Cerebellar cortex (tissue), 1 donor: ENCODE measurements at regions not wholly inside any gene's neighbourhood (a gene's known extent, or its start where the extent isn't known, plus 50 kb on each side); places are given as distances from the start of the nearest gene placed in this dataset.

Experiments
- DNase-seq: peaks from one replicate; pipeline ENCODE4 v3.0.0-alpha.2; 2015; ENCODE audit warnings: low spot score

DNA sequence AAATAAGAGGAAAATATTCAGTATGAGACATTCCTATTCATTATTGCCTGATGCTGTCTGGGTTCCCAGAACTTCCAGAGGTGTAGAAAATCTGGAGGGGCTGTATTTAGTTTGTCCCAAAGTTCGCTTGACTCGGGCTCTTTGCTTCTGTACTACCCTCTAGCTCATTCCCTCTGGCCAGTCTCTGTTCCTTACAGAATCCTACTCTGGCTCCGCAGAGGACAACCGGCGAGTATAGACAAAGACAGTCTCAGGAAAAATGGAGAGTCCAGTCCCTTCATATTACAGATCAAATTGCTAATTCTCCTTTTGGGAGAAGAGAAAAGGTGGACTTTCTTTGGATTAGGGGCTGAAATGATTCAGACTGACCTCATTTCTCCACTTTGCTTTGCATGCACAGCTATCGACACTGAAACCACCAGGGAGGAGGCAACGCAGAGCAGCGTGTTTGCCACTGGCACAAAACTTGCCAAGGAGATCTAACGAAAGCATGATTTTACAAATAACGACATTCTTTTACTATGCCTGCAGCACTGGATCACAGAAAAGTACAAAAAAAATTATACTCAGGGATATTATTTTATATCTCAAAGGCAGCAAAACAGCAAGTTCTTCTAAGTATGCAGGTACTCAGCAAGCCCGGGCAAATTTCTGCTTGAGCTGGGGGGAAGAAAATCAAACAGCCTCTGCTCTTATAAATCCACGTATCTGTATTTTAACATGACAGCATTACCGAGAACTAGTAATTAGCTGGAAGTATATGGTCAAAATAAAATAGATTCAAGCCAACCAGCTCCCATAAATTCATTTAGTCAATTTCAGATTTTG lies 279.7 kb downstream of the NPR3 start:
- DNase-seq, result no peak

DNA sequence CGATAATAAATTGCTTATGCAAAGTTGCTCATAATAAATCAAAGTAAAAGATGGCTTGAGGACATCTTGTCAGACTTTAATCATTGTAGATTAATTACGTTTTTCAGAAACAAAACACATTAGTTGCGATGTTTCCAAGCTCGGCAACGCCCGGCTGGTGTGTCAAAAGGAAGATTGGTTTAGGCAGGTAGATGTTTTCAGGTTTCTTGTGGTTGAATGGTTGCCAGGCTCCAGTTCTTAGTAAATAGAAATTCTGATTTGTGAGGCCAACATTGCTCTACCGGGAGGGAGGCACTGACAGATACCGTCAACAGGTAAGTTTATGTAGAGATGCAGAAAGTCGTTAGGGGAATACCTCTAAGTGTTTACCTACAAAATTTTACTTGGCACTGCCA lies 280.3 kb downstream of the NPR3 start:
- no peak for DNase-seq

- DNase-seq, result no peak
These were observed 285.2 kb downstream of the NPR3 start for GRCh38 chr5:32996336-32996735.

- DNase-seq, result no peak
These were observed 297.8 kb downstream of the NPR3 start for GRCh38 chr5:33008751-33009418.

DNA sequence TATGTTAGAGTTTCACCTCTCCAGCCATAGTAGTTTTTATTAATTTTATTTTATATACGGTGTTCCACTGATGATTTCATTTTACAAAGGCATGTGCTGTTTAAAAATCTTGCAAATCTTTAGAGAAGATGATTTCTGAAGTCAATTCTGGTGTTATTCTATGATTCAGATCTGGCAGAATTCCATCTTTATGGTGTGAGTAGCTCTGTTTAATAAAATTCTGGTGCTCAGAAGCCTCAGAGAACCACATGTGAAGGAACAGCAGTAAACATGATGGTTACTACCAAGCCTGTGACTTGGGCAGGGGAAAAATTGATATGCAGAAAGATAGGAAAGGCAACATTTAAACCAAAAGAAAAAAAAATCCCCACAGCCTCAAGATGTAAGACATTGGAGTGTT lies 299.7 kb downstream of the NPR3 start:
- DNase-seq, result no peak

DNA sequence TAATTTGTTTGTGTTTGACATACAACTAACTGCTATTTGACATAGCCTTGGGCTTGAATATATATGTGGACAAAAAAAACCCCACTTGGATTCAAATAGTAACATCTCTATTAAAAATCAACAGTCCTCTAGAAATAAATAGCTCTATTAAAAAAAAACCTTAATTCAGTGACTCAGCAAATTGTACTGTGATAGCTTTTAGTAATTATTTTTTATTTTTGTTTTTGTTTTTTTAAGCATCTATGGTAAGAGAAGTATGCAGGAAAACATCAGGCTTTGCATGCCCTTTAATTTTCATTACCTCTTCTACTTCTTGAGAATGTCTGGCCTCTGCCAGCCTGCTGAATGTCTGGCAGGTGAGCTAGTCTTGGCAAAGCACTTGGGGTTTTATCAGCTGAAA lies 300.7 kb downstream of the NPR3 start:
- DNase-seq, result no peak

GRCh38 chr5:33023649-33024048 lies 312.5 kb downstream of the NPR3 start:
- DNase-seq, result no peak

DNA sequence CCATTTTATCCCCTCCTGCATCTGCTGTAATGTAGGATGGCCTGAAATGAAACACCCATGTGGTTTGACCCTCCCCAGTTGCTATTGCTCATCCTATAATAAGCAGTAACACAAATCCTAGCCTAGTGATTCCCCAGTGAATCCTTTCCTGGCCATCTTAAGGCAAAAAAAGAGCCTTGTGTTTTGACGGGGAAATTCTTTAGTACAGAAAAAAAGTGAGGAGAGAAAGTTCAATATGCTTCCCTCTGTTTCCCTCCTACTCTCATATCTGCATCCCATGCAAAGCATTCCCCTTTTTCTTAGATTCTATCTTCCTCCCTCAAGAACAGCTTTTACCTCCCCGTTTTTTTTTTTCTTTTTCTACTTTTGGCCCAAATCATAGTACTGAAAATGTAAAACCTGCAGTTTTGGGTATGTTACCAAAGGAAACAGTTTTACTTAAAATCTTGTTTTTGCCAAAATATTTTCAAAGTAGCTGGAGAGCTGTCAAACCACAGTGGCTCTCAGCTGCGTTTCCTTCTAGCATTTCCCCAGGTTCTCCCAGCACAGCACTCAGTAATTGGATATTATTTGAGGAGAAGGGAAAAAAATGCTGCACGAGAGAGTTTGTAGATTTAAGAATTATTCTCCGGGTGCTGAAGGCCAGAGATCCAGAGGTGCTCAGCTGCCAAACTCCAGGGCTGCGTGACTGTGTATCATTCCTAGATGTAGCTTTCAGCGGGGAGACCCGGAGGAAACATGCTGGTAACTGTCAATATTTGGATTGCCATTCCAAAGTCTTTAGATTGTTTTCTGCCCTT lies 321.4 kb downstream of the NPR3 start:
- no peak for DNase-seq

DNA sequence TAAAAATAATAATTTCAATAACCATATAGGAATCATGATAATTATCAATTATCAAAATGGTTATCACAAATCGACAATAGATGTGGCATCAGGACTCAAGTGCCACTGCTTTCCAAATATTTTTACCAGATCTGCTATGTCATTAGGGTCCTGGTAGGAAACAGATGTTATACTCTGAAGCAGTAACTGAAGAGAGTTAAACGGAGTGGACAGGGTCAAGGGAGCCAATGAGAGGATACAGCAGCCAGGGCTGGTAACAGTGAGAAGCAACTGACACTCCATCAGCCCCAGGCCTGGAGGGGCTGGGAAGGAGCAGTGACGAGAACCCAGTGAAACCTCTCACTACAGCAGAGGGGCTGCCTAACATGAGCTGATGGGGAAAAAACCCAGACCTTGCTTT lies 322.4 kb downstream of the NPR3 start:
- no peak for DNase-seq

DNA sequence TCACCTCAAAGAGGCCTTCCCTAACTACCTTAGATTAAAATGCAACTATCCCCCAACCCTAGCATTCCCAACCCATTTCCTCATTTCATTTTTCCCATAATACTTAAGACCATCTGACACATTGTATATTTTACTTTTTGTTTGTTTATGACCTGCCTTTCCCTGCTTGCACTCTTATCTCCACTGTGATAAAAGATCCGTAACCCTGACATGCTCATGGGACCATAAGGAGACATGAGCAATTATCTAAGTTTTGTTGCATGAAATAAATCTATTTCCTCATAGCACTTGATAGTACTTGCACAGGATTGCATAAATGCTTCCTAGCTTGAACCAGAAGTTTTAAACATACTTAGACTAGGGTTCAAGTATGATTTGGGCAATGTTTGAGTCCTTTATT lies 323.7 kb downstream of the NPR3 start:
- no peak for DNase-seq

- DNase-seq, result no peak
These were observed 324.9 kb downstream of the NPR3 start for GRCh38 chr5:33035851-33036527.

DNA sequence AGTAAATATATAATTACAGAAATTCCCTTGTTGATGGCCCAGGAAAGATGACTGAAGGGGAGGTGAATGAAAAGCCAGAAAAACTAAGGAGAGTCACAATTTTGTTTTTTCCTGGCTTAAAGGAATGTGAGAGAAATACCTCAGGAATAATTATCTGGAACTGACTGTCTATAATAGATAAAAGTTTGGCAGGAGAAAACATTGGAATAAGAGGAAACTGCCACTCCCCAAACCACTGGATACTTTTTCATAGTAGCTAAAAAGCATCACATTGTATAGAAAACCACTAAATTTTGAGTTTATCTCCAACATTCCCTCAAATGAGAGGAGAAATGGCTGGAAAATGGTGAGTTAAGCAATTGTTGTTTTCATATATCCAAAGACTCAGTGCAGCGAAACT lies 326.0 kb downstream of the NPR3 start:
- DNase-seq, result no peak

GRCh38 chr5:33041586-33041985 lies 330.5 kb downstream of the NPR3 start:
- no peak for DNase-seq

DNA sequence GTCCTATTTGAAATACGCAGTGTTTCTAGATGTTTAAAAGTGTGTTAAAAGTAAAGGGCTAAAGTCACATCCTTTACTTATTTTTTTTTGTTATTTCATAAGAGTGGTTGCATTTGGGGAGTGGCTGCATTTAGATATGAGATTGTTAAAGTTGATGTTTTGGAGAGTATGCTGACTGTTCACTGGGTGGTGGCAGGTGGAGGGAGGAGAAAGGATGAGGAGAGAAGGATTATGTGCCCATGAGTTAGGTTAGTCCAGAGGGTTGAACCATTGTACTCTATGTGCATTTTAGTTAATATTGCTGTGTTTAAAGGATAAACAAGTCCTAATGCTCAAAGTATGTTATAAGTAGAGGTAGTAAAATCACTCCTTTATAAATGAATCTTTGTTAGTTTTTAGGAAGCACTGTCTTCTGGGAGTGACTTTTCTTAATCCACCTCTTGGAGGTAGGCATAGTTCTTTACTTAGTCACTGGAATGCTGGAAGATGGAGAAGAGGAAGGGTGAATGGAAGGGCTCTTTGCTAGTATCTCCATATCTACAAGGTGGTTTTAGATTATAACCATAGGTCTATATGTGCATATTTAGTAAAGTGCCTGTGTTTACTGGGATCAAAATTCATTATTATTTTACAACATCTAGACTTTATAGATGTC lies 332.3 kb downstream of the NPR3 start:
- DNase-seq, result no peak

- no peak for DNase-seq
These were observed 335.0 kb downstream of the NPR3 start for GRCh38 chr5:33046091-33046490.

DNA sequence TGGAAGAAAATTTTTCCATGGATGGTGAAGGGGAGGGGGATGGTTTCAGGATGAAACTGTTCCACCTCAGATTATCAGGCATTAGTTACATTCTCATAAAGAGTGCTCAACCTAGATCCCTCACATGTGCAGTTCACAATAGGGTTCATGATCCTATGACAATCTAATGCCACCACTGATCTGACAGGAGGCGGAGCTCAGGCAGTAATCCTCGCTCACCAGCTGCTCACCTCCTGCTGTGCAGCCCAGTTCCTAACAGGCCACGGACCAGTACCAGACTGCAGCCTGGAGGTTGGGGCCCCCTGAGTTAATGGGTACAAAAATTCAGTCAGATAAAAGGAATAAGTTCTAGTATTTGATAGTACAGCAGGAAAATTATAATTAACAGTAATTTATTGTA lies 337.2 kb downstream of the NPR3 start:
- no peak for DNase-seq

DNA sequence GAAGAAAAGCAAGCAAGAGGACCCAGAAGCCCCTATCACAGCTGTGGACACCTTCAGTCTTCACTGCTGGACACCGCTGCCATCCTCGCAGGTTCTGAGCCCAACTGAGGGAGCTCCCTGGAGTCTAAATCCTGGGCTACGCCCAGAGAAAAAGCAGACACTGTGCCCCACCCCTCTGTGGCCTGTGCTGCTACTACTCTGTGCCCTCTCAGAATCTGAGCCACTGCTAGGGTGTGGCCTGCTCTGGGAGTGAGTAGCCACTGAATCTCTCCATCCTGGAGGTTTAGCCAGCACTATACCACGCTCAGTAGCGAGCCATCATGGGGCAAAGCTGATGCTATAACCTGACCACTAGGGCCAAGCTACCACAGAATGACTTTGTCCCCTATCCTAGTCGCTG lies 338.2 kb downstream of the NPR3 start:
- no peak for DNase-seq

GRCh38 chr5:33049842-33050241 lies 338.7 kb downstream of the NPR3 start:
- DNase-seq, result no peak

DNA sequence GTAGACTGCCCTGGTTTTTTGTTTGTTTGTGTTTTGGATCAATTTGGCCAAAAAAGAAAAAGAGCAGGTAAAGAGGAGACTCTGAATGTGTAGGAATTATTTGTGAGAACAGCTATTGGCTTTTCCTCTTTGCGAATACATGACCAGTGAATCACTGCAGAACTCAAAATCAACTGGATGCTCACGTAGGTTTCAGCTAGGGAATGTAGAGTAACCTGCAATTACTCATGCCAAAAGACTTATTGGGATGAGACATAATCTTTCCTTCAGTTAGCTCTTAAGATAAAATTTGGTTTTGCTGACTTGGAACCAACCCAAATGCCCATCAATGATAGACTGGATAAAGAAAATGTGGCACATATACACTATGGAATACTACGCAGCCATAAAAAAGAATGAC lies 348.0 kb downstream of the NPR3 start:
- DNase-seq, result no peak

- no peak for DNase-seq
These were observed 354.0 kb downstream of the NPR3 start for GRCh38 chr5:33065131-33065530.

DNA sequence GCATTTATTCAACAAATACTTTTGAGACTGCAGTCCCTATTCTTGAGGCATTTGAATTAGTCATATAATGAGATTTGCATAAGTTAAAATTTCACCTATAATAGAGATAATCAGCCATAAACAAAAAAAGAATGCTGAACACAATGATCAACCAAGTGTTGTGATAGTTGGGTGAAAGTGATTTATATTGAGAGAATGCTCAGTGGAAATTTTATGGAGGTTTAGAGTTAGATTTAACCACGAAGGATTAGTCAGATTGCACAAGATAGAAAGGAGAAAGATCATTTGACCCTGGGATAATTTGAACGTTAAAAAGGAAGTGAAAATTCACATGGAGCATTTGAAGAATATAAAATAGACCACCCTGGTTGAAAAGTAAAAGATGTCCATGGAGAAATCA lies 356.2 kb downstream of the NPR3 start:
- no peak for DNase-seq

DNA sequence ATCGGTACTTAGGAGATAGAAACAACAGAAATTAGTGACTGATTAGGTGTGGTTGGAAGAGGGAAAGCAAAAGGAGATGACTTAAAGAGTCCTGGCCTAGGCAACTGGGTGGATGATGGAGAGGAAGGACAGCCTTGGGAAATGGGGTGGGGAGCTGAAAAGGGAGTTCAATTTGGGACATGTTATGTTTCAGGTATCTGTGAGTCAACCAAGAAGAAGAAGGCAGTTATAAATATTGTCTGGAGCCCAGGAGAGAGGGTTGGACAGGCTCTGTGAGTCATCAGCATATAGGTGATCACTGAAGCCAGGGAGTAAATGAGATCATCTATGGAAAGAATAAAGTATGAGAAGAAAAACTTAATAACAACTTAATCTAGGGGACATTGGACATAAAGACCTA lies 357.7 kb downstream of the NPR3 start:
- DNase-seq, result no peak
